HG03520 (cell line): ENCODE measurements at regions not wholly inside any gene's neighbourhood (a gene's known extent, or its start where the extent isn't known, plus 50 kb on each side); places are given as distances from the start of the nearest gene placed in this dataset.
"Not testable (repeated sequence)": the region's sequence is repeated elsewhere in the genome, so short reads cannot be mapped to it uniquely, and the experiment has no call there.

Source experiments
- ATAC-seq: cut with Tn5 transposase; IDR thresholded peaks from one replicate; pipeline ENCODE4 v1.9.1; 2021; ENCODE audit warnings: mild to moderate bottlenecking, moderate library complexity; ENCODE audit not compliant: unreplicated experiment

DNA sequence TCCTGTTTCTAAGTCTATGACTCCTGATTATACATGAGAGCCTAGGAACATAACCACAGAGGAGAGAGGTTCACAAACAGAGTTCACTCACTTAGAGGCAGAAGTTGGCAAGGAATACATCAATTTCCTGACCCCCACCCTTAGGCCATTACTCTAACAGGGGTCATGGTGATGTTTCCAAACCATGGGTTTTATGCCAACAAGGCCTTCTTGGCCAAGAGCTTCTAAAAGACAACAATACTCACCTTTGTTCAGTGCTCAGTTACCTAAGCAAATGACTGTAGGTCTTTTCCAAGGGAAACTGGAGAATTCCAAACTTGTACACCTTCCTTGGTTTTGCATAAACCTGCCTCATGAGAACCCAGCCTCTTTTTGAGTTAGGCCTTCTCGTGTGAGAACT, 52.6 kb downstream of the ERICH4 start:
- no peak for ATAC-seq

DNA sequence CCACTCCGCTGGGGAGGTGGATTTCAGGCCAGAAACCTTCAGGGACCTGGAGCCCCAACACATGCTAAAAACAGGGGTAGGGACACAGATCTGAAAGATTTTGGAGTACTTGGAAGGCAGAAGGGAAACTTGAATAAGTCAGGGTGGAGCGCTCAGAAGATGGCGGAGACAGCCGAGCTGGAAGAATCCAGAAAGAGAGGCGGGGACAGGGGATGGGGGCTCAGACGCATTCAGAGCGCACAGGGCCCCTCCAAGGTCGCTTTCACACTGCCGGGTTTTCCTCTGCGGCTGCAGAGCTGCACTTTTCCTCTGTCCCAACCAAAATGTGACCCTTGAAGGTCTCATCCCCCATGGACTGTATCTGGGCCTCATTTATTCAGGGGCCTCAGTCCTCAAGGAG, 56.9 kb downstream of the ERICH4 start:
- ATAC-seq: no peak

DNA sequence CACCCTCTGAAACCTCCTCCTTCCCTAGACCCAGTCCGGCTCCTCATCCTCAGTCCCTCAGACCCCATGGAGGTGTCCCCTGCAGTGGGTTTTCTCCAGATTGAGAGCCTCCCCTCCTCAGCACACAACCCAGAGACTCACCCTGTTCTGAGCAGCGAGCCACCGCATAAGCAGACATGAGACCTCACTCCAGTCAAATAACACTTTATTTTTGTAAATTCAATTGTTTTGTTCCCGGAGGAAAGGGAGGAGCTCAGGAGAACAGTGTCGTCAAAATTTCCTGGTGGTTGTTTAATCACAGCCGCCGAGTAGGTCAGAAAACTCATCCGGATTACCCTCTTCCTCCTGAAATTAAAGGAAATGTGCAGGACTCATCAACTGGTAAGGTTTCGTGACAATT, 57.5 kb downstream of the ERICH4 start:
- no peak for ATAC-seq

DNA sequence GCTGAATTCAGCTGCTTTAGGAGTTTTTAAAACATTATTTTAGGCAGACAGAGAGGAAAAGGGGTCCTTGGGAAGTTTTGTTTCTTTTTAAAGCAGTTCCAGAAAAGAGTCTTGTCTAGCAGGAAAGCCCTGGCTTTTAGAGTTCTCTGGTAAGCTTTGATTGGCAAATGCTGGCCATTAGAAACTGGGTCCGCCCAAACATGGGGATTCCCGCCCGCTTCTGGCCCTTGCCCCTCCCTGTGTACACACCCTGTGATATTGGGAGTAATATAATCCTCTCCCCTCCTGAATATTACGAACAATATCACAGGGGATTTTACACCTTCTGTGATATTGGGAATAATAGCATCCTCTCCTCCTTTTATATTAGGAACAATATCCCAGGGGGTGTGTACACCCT, 58.9 kb downstream of the ERICH4 start:
- ATAC-seq: no peak

DNA sequence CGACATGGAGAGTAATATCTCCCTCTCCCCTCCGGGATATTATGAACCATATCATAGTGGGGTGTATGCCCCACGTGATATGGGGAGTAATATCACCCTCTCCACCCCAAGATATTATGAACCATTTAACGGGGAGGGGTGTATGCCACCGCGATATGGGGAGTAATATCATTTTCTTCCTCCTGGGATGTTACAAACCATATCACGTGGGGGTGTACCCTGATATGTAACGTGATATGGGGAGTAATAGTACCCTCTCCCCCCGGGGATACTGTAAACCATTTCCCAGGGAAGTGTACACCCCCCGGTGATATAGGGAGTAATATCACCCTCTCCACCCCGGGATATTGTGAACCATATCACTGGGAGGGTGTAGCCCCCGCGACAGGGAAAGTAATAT, 62.1 kb downstream of the ERICH4 start:
- no peak for ATAC-seq

DNA sequence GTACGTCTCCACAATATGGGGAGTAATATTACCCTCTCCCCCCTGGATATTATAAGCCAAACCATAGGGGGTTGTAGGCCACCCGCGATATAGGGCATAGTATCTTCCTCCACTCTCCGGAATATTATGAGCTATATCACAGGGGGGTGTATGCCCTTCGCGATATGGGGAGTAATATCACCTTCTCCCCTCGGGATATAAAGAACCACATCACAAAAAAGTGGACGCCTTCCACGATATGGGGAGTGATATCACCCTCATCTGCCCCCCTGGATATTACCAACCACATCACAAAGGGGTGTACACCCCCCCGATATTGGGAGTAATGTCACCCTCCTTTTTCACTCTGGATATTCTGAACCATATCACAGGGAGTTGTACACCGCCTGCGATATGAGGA, 65.5 kb upstream of the CEACAM21 start:
- ATAC-seq: no peak

DNA sequence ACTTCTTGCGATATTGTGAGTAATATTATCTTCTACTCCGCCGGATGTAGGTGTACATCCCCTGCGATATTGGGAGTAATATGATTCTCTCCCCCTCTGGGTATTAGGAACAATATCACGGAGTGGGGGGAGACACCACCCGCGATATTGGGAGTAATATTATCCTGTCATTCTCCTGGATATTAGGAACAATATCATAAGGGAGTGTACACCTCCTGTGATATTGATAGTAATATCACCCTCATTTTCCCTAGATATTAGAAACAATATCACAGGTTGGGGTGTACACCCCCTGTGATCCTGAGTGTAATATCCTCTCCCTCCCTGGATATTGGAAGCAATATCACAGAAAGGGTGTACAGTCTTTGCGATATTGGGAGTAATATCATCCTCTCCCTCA, 64.3 kb upstream of the CEACAM21 start:
- no peak for ATAC-seq

DNA sequence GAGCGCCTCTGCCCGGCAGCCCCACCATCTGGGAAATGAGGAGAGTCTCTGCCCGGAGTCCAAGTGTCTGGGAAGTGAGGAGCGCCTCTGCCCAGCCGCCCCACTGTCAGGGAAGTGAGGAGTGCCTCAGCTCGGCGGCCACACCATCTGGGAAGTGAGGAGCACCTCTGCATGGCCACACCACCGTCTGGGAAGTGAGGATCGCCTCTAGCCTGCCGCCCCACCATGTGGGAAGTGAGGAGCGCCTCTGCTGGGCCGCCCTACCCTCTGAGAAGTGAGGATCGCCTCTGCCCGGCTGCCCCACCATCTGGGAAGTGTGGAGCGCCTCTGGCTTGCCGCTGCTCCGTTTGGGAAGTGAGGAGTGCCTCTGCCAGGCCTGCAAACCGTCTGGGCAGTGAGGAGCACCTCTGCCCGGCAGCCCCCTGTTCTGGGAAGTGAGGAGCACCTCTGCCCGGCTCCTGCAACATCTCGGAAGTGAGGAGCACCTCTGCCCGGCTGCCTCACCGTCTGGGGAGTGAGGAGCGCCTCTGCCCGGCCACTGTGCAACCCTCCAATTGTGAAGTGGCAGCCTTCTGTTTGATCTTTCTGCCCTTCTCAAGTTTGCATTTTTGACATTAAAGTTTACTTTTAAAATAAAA, 60.8 kb upstream of the CEACAM21 start:
- ATAC-seq: no peak

DNA sequence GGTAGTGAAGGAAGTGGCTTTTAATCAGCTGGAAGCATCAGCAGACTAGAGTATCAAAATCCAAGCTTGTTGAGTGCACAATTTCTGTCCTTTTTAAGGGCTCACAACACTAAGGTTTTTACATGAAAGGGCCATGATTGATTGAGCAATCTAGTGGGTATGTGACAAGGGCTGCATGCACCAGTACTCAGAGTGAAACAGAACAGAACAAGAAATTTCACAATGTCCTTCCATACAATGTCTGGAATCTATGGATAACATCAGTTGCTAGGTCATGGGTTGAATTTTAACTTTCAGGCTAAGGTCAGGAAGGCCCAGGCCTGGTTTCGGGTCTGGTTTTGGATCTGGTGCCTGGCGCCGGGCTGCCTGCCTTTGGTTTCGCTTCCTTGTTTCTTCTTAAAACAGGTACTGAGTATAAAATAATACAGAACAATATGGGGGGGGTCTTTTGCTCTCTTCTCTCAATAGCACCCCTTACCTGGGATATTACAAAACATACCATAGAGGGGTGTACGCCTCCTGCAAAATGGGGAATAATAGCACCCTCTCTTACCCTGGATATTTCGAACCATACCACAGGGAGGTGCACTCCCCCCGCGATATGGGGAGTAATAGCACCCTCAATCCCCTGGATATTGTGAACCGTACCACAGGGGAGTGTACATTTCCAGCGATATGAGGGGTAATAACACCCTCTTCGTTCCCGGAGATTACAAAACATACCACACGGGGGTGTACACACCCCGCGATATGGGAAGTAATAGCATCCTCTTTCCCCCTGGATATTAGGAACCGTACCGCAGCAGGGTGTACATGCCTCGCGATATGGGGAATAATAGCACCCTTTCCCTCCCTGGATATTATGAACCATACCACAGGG, 59.4 kb upstream of the CEACAM21 start:
- not testable (repeated sequence) for ATAC-seq

DNA sequence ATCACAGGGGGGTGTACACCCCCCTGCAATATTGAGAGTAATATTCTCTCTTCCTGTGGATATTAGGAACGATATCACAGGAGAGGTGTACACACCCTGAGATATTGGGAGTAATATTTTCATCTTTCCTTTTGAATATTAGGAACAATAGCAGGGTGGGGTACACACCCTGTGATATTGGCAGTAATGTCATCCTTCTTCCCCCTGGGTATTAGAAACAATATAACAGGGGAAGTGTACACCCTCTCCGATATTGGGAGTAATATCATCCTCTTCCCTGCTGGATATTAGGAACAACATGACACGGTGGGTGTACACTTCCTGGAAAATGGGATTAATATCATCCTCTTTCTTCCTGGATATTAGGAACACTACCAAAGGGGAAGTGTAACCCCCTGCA, 57.8 kb upstream of the CEACAM21 start:
- ATAC-seq: no peak

DNA sequence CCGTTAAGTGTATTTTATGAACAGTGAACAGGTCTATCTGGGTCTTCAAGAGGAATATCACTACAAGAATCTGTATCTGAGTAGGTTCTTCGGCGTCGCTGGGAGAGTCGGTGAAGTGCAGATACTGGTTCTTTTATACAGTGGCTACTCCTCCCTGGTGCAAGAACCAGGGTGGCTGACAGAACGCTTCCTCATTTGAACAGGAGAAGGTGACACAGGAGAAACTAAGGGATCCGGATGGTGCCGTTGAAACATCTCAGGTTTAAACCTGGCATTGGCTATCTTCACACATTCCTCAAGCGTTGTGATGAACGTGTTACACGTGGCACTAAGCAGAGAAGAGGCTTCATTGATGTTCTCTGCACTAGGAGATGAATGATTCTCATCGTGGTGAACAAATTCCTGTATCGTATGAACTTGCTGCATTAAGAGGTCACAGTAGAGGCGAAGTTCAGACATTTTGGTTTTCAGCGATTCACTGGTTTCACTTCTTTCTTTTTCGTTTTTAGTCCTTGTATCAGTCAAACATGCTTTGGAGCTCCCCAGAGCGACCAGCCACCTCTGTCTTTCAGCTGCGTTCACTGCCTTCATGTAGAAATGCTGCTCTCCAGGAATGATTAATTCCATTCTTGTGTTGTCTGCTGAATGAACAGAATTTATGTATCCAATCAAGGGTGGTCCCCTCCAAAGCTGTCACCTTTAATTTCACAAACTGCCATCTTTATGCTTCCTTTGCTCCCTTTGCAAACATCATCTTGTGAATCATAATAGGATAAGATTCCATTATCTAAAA, 54.6 kb upstream of the CEACAM21 start:
- peak; percentile 41 for ATAC-seq

DNA sequence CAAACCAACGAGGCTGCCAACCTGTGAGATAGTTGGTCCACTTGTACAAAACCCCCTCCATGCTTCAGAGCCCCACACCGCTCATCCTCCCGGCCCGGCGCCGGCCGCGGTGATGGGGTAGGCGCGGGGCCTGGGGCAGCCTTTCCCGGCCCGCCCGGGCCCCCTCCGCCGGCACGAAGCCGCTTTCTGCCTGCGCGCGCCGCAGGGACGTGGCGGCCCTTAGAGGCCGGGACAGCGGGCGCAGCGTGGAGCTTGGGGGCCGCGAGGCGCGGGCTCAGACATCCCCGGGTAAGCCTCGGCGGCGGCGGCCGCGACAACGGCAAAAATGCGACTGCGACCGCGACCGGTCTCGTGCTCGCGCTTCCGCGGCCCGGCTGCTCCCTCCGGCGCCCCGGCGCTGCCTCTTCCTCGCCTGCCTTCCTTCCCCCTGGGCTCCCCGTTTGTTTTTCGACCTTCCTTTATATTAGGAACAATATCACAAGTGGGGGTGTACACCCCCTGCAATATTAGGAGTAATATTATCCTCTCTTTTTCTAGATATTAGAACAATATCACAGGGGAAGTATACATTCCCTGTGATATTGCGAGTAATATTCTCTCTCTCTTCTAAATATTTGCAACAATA, 53.9 kb upstream of the CEACAM21 start:
- ATAC-seq: peak; percentile 33

DNA sequence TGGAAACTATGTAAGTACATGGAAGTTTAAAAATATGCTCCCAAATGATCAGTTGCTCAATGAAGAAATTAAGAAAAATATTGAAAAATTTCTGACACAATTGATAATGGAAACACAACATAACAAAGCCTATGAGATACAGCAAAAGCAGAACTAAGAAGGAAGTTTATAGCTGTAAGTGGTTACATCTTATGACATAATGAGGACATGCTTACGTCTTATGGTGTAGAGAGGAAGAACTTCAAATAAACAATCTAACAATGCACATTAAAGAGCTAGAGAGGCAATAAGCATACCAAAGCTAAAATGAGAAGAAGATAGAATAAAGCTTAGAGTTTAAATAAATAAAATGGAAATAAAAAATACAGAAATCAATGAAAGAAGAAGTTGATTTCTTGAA, 50.0 kb upstream of the CEACAM21 start:
- ATAC-seq: no peak
